ENCODE measurements at regions not wholly inside any gene's neighbourhood (a gene's known extent, or its start where the extent isn't known, plus 50 kb on each side); places are given as distances from the start of the nearest gene placed in this dataset.

DNA sequence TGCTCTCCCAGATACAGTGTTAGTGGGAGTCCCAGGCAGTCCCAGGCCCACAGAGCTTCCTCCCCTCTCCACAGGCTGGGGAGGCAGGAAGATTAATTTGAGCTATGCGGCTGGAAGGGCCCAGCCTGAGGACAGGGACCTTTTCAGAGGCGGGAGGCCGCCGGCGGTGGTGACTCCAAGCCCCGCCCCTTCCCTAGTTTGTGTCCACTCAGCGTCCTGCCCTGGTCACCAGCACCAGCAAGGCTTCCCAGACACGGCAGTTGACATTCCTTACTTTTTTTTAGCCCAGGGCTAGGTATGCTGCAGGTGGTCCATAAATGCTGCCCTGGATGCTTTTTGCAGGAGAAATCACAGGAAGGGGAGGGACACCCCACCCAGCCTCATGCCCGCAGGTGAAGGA, 67.7 kb upstream of the LRPAP1 start:
- TF ChIP-seq CTCF (IDR thresholded peaks at IDR 0.05) (no peak), POLR2AphosphoS5 (IDR thresholded peaks at IDR 0.05) (no peak)

Measured in stomach (tissue), 4 donors.